ENCODE measurements at regions not wholly inside any gene's neighbourhood (a gene's known extent, or its start where the extent isn't known, plus 50 kb on each side); places are given as distances from the start of the nearest gene placed in this dataset.
"Not testable (repeated sequence)": the region's sequence is repeated elsewhere in the genome, so short reads cannot be mapped to it uniquely, and the experiment has no call there.

- DNase-seq = no peak
These were observed 90.0 kb downstream of the IGLL5 start for GRCh38 chr22:22977479-22978200.

GRCh38 chr22:22978637-22979036, 91.0 kb downstream of the IGLL5 start:
- DNase-seq = no peak

- no peak for DNase-seq
These were observed 91.1 kb upstream of the GNAZ start for GRCh38 chr22:22979121-22979724.

- no peak for DNase-seq
These were observed 90.4 kb upstream of the GNAZ start for GRCh38 chr22:22979954-22980353.

GRCh38 chr22:22981670-22982571, 88.4 kb upstream of the GNAZ start:
- no peak for DNase-seq

GRCh38 chr22:22982616-22983015, 87.7 kb upstream of the GNAZ start:
- no peak for DNase-seq

GRCh38 chr22:22983123-22983522, 87.2 kb upstream of the GNAZ start:
- no peak for DNase-seq

GRCh38 chr22:22983816-22984215, 86.5 kb upstream of the GNAZ start:
- no peak for DNase-seq

GRCh38 chr22:22984967-22985366, 85.4 kb upstream of the GNAZ start:
- DNase-seq = no peak

GRCh38 chr22:22986008-22986407, 84.3 kb upstream of the GNAZ start:
- DNase-seq = no peak

GRCh38 chr22:22986640-22987039, 83.7 kb upstream of the GNAZ start:
- no peak for DNase-seq

GRCh38 chr22:22988150-22988549, 82.2 kb upstream of the GNAZ start:
- no peak for DNase-seq

GRCh38 chr22:22988785-22989184, 81.5 kb upstream of the GNAZ start:
- no peak for DNase-seq

GRCh38 chr22:22989856-22990255, 80.5 kb upstream of the GNAZ start:
- DNase-seq = no peak

GRCh38 chr22:22990711-22991505, 79.4 kb upstream of the GNAZ start:
- DNase-seq = not testable (repeated sequence)

GRCh38 chr22:22992474-22992873, 77.8 kb upstream of the GNAZ start:
- DNase-seq = no peak

- no peak for DNase-seq
These were observed 77.1 kb upstream of the GNAZ start for GRCh38 chr22:22993184-22993583.

- peak; percentile 0 for DNase-seq
These were observed 75.2 kb upstream of the GNAZ start for GRCh38 chr22:22995166-22995565.

GRCh38 chr22:22996511-22997261, 73.6 kb upstream of the GNAZ start:
- no peak for DNase-seq

- DNase-seq = no peak
These were observed 72.9 kb upstream of the GNAZ start for GRCh38 chr22:22997262-22997898.

- DNase-seq = no peak
These were observed 72.3 kb upstream of the GNAZ start for GRCh38 chr22:22997988-22998387.

GRCh38 chr22:22999523-22999922, 70.8 kb upstream of the GNAZ start:
- DNase-seq = no peak
